ENCODE measurements at regions not wholly inside any gene's neighbourhood (a gene's known extent, or its start where the extent isn't known, plus 50 kb on each side); places are given as distances from the start of the nearest gene placed in this dataset.

- no peak for TF ChIP-seq CHD7 (IDR thresholded peaks at IDR 0.05; ENCODE audit: insufficient replicate concordance, low read length)
- no peak for TF ChIP-seq E2F6 (IDR thresholded peaks at IDR 0.05)
- no peak for TF ChIP-seq SUZ12 (IDR thresholded peaks at IDR 0.05; ENCODE audit: low read length)
- no peak for TF ChIP-seq EGR1 (IDR thresholded peaks at IDR 0.05; ENCODE audit: borderline replicate concordance, low read depth, low read length)
- TF ChIP-seq POU5F1 (IDR thresholded peaks at IDR 0.05; ENCODE audit: low read depth, low read length), result no peak
- no peak for TF ChIP-seq TEAD4 (IDR thresholded peaks at IDR 0.05; ENCODE audit: low read depth, low read length)
- no peak for TF ChIP-seq MAFK (IDR thresholded peaks at IDR 0.05; ENCODE audit: low read depth, low read length)
- TF ChIP-seq KDM1A (IDR thresholded peaks at IDR 0.05; ENCODE audit: borderline replicate concordance, low read length), result no peak
- TF ChIP-seq BACH1 (IDR thresholded peaks at IDR 0.05; ENCODE audit: low read length), result no peak
- TF ChIP-seq ZNF274 (IDR thresholded peaks at IDR 0.05; ENCODE audit: borderline replicate concordance, extremely low read depth, low read length), result no peak
- no peak for TF ChIP-seq FOSL1 (IDR thresholded peaks at IDR 0.05; ENCODE audit: insufficient read depth, low read depth, low read length)
Observed at GRCh38 chr4:74873545-74874301, 59.2 kb upstream of the PARM1 start (continued).
